ENCODE measurements at regions not wholly inside any gene's neighbourhood (a gene's known extent, or its start where the extent isn't known, plus 50 kb on each side); places are given as distances from the start of the nearest gene placed in this dataset.

GRCh38 chr1:168980656-168981055, 125.8 kb upstream of the ATP1B1 start:
- DNase-seq (ENCODE audit: low read depth): no peak
- H3K4me3 ChIP-seq (ENCODE audit: low read depth, low read length): no peak overlapping the region
- TF ChIP-seq, protein P1, sequence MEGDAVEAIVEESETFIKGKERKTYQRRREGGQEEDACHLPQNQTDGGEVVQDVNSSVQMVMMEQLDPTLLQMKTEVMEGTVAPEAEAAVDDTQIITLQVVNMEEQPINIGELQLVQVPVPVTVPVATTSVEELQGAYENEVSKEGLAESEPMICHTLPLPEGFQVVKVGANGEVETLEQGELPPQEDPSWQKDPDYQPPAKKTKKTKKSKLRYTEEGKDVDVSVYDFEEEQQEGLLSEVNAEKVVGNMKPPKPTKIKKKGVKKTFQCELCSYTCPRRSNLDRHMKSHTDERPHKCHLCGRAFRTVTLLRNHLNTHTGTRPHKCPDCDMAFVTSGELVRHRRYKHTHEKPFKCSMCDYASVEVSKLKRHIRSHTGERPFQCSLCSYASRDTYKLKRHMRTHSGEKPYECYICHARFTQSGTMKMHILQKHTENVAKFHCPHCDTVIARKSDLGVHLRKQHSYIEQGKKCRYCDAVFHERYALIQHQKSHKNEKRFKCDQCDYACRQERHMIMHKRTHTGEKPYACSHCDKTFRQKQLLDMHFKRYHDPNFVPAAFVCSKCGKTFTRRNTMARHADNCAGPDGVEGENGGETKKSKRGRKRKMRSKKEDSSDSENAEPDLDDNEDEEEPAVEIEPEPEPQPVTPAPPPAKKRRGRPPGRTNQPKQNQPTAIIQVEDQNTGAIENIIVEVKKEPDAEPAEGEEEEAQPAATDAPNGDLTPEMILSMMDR (IDR thresholded peaks at IDR 0.05; ENCODE audit: insufficient read depth, low read depth, low read length): no peak

- DNase-seq (ENCODE audit: low read depth): no peak
- H3K4me3 ChIP-seq (ENCODE audit: low read depth, low read length): no peak overlapping the region
- TF ChIP-seq, protein P1 (IDR thresholded peaks at IDR 0.05; ENCODE audit: insufficient read depth, low read depth, low read length): no peak
These were observed 123.7 kb upstream of the ATP1B1 start for GRCh38 chr1:168982778-168983177.

DNA sequence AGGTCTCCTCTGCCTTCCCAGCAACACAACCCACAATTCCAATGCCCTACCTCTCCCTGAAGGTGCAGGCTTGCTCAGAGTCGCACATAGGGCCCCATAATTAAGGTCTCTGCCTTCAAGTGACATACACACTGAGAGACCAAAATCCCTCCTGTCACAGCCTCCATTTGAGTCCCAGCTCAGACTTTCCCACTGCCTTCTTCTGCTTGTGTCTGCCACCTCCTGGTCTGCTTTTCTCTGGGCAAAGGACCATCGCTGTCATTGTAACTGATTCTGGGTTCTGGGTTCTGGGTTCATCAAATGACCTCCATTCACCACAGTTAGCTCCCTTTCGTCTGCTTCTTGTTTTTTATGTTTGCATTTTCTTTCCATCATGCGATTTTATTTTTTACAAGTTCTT, 119.2 kb upstream of the ATP1B1 start:
- no peak overlapping the region for H3K4me3 ChIP-seq (ENCODE audit: low read depth, low read length)
- no peak for DNase-seq (ENCODE audit: low read depth)
- TF ChIP-seq, protein P1 (IDR thresholded peaks at IDR 0.05; ENCODE audit: insufficient read depth, low read depth, low read length): no peak

GRCh38 chr1:168987923-168988322, 118.6 kb upstream of the ATP1B1 start:
- TF ChIP-seq, protein P1 (IDR thresholded peaks at IDR 0.05; ENCODE audit: insufficient read depth, low read depth, low read length): no peak
- DNase-seq (ENCODE audit: low read depth): no peak

DNA sequence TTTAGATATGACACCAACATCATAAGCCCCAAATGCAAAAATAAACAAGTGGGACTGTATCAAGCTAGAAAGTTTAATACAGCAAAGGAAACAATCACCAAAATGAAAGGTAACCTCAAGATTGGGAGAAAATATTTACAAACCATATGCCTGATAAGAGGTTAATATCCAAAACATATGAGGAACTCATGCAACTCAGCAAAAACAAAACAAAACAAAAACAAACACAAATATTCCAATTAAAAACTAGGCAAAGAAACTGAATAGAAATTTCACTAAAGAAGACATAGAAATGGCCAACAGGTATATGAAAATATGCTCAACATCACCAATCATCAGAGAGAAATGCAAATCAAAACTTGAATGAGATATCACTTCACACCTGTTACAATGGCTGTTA, 116.5 kb upstream of the ATP1B1 start:
- TF ChIP-seq, protein P1 (IDR thresholded peaks at IDR 0.05; ENCODE audit: insufficient read depth, low read depth, low read length): no peak
- H3K4me3 ChIP-seq (ENCODE audit: low read depth, low read length): no peak overlapping the region
- DNase-seq (ENCODE audit: low read depth): no peak

More at GRCh38 chr1:168987923-168988322, 118.6 kb upstream of the ATP1B1 start:
- H3K4me3 ChIP-seq (ENCODE audit: low read depth, low read length): no peak overlapping the region

- H3K4me3 ChIP-seq (ENCODE audit: low read depth, low read length): no peak overlapping the region
- TF ChIP-seq, protein P1 (IDR thresholded peaks at IDR 0.05; ENCODE audit: insufficient read depth, low read depth, low read length): no peak
- DNase-seq (ENCODE audit: low read depth): no peak
These were observed 114.6 kb upstream of the ATP1B1 start for GRCh38 chr1:168991667-168992475.
